A204.1 (cell line): ENCODE measurements at regions not wholly inside any gene's neighbourhood (a gene's known extent, or its start where the extent isn't known, plus 50 kb on each side); places are given as distances from the start of the nearest gene placed in this dataset.

Source experiments
- FAIRE-seq: peaks from 2 replicates; lab custom pipeline; 2012; peaks lifted over from hg19 to GRCh38; lab: Jason Lieb, UNC

GRCh38 chr6:11925805-11926204 lies 86.3 kb upstream of the HIVEP1 start:
- FAIRE-seq, result no peak

DNA sequence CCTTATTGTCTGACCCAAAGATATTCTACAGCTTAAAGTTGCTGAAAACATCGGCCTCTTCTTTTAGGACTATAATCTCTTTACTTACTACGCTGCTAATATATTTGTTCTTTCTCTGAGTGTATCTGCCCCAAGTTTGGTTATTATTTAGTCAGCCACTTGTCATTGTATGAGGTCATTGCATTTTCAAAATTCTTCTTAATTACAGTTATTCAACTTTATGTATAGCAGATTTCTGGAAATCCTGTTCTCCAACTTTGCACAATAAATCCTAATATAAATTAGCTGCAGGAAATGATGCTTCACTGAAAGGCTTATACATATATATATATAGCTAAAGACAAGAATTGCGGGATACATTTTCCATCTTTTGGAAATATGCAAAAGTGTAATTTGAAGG lies 88.5 kb upstream of the HIVEP1 start:
- FAIRE-seq, result no peak

DNA sequence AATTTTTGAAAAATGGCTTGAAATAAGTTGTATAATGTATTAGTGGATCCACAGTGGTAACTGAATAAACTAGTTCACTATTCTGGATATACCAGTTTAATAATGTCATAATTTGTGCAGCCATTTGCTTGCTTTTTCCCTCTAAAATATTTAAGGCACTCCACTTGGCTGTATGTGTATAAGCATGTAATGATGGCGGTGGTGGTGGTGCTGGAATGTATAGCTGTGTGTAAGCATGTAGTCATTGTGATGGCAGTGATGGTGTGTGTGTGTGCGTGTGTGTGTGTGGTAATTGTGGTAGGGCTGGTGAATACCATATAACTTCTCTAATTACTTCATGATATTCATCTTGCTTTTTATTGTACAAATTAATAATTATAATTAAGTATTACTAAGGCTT lies 89.2 kb upstream of the HIVEP1 start:
- FAIRE-seq, result no peak

GRCh38 chr6:11921751-11922150 lies 90.4 kb upstream of the HIVEP1 start:
- FAIRE-seq, result no peak

- FAIRE-seq, result no peak
Observed at GRCh38 chr6:11921017-11921438, 91.1 kb upstream of the HIVEP1 start.

DNA sequence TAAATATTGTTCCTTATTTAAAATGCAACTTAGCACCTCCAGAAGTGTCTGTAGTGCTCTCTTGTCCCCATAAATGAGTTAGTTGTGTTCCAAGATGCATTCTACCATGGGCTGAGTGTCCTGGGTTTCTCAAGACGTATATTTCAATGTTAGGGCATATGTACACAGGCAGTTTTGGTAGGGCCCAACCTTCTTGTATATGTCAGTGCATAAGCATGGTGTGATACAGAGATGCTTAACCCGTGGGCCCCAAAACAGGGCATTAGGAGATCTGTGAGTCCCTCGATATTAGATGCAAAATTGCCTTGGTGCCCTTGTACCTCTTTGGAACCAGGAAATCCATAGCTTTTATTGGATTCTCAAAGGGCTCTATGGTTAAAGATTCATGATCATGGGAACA lies 91.5 kb upstream of the HIVEP1 start:
- no peak for FAIRE-seq

DNA sequence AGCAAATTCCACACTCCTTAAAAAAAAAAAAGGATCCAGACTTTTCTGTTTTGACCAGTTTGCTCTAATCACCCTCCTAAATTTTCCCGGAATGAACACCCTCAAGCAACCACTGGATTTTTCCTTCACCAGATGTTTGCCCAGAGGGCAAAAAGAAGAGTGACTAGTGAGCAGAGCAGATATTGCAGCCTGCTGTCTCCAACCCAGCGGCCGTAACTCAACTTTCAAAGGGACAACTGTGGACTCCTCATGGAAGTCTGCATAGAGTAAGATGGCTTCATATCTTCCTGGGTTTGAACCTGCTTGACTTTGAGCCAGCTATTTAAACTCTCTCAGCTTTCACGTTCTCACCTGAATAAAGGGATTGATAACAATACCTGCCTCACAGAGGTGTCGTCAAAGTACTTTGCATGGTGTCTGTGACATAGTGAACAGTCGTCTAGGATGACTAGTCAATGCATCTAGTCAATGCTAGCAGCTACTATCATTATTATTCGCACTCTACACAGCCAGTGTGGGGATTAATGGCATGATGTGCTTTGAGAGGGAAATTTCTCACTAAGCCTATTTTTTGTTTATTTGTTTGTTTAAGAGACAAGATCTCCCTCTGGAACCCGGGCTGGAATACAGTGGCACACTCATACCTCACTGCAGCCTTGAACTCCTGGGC lies 92.2 kb upstream of the HIVEP1 start:
- FAIRE-seq, result no peak

GRCh38 chr6:11918739-11919605 lies 93.1 kb upstream of the HIVEP1 start:
- FAIRE-seq, result no peak

DNA sequence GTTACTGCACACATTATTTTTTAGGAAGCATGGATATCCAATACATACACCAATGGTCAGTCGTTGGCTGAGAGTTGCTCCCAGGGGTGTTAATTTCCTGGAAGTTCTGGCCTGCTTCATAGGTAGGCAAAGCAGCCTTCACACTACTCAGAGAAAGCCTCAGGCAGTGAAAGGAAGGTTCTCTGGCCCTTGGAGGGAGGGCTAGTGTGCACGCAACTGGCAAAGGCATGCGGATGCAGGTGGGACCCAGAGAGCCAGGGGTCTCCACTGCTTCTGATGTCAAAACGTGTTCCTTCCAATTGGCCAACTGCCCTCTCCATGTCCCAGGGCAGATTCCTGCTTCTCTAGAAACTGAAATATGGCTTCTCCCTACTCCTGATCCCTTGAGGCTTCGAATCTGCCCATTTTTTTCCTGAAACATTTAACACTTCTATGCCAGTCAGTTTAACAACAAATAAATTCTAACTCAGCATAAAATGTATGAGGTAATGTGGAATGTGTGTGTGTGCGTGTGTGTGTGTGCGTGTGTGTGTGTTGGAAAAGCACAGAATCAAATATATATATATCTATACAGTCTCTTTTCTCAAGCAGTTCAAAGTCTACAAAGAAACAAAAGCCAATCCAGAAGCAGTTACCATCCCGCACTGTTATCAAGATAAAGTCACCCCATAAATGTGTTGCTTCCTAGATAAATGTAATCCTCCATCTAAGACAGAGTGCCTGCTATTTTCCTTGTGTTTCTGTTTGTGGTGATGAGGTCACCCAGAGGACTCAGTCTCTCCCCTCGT lies 94.0 kb upstream of the HIVEP1 start:
- FAIRE-seq, result no peak

DNA sequence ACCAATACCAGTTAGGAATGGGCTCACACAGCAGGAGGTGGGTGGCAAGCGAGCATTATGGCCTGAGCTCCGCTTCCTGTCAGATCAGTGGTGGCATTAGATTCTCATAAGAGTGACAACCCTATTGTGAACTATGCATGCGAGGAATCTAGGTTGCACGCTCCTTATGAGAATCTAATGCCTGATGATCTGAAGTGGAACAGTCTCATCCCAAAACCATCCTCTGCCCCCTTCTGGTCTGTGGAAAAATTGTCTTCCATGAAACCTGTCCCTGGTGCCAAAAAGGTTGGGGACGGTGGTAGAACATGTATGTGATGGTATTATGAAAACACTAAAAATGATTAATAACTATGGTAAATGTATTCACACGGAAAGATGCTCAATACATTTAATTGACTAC lies 99.7 kb upstream of the HIVEP1 start:
- FAIRE-seq, result no peak

DNA sequence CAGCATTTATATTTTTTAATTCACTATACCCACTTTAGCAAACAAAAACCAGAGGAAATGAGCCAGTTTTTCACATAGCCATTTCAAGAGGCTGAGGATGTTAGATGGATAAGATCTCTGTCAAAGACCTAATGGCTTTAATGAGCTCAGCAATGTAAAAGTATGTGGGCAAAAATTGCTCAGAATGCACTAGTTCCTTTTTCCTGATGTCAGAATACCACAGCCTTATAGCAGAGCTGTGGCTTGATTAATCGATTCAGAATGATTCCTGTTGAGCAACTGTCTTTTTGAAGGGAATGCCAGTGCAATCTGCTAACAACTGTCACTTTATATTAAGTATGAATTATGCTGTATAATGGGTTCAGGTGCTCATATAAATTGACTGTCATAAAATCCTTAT lies 100.6 kb upstream of the HIVEP1 start:
- no peak for FAIRE-seq

DNA sequence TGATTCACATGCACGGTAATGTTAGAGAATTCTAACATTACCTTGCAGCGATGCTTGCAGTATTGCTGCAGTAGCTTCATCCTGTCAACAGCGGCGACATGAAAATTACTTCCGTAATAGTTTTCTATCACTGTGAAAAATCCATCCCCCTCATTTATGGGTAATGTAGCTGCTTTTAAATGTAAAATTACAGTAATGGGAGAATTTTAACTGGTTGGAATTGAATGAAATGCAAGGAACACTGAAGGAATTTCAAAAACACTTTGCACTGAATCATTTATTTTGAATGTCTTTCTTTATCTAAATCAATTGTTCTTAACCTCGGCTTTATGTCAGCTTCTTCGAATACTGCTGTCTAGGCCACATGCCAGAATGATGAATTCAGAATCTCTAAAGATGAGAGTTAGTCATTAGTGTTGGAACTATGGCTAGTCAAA lies 102.4 kb upstream of the HIVEP1 start:
- no peak for FAIRE-seq

DNA sequence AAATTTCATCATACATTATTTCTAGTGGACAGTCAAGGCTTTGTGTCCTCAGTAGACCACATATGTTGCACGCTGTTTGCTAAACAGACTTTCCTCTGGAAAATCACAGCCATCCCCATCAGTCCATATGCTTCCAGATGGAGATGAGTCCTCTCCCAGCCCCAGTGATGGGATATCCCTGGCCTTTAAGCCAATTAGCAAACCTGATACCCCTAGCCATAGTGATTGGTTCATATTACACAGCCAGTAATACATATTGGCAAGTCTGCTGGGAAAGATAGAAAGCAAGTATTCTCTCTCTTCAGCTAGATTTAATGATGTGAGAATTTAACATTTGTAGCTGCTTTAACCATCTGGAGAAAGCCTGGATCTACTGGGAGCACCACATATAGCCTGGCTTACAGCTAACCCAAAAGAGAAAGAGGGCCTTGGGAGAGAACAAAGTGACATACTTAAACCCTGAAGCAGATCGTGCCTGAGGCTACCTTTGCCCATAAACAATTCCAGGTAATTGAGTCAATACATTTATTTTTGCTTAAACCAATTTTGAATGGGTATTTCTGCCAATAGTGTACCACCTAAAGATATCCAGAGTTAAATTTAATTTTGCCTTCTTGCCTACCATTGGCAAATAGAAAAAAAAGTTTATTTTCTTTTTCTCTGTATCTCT lies 103.5 kb upstream of the HIVEP1 start:
- FAIRE-seq, result no peak

DNA sequence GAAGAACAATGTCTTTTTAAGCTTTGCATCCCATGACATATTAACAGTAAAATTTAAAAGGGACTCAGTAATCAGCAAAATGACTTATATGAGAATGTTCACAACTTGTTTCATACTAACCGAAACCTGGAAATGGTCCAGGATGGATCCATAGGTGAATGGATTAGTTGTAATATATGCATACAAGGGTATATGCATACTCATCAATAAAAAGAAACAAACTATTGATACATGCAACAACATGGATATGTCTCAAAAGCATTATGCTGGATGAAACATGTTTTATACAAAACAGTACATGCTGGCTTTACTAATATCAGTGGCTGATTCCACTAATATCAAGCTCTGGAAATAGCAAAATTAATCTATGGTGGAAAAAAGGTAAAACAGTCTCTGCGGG lies 108.5 kb upstream of the HIVEP1 start:
- FAIRE-seq, result no peak

DNA sequence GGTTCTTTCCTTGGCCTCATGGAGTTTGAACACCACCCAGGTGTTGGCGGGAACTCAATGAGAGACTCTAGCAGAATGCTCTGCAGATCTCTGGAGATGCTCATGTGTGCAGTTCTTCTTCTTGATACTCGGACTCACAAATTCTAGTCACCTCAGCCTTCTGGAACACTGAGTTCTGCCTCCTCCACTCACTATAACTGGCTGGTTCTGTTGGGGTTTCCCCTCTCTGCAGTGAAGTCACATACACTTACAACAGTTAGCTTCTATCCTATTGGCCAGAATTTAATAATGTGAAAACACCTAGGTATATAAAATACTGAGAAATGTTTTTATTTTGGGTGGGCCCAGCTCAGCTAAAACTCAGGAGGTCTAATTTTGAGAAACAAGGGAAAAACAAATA lies 109.6 kb upstream of the HIVEP1 start:
- FAIRE-seq, result no peak

- no peak for FAIRE-seq
Observed at GRCh38 chr6:11900662-11901598, 111.2 kb upstream of the HIVEP1 start.

DNA sequence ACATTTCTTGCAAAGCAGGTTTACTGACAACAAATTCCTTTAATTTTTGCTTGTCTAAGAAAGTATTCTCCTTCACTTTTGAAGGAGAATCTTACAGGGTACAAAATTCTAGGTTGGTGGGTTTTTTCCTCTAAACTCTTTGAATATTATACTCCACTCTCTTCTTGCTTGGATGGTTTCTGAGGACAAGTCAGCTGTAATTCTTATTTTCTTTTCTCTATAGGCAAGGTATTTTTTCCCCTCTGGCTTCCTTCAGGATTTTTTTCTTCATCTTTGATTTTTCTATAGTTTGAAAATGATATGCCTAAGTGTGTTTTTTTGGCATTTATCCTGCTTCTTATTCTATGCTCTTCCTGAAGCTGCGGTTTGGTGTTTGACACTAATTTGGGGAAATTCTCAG lies 112.5 kb upstream of the HIVEP1 start:
- no peak for FAIRE-seq

- FAIRE-seq, result no peak
Observed at GRCh38 chr6:11894212-11894611, 115.6 kb upstream of the ADTRP start.

DNA sequence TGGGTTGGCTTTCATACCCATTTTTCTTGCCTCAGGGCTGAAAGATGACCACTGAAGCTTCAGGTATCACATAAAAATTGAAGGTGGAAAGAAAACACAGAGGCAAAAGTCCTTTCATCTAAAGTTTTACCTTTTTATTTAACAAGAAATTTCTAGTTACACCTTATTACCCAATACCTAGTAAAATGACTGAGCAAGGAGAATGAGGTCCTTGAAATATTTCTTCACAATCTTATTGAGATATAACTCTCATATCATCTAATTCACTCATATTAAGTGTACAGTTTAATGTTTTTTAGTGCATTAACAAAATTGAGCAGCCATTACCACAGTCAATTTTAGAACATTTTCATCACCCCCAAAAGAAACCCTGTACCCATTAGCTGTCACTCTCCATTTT lies 112.9 kb upstream of the ADTRP start:
- FAIRE-seq, result no peak

DNA sequence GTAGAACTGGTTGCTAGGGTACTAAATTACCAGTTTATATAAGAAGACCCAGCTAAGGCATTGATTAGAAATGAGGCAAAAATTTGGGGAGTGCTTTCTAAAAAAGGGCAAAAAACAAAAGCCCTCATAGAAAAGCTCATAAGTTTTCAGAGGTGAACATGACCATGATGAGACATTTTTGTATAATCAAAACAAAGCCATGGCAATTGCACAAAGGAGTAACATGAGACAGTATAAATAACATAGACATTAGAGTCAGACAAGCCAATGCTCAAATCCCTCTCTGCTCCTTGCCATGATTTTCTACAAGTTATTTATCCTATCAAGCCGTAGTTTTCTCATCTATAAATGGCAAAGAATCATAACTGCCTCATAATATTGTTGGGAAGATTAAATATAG lies 112.2 kb upstream of the ADTRP start:
- FAIRE-seq, result no peak

DNA sequence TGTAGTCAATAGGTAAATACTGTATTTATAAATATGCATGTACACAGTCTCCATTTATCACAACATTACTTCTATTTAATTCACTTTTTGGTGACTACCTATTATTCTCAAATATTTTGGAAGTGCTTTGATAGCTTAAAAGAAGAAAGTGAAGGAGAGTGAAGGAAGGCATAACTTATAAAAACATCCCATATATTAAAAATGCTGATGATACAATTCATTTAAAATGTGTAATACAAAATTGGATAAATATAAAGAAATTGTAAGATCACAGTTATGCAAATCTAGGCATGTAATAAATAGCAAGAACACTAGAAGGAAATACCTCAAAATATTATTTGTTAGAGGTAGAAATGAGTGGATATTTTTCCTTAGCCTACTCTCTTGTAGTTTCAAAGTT lies 111.6 kb upstream of the ADTRP start:
- no peak for FAIRE-seq
